Upper lobe of left lung (tissue), 6 donors: ENCODE measurements at regions not wholly inside any gene's neighbourhood (a gene's known extent, or its start where the extent isn't known, plus 50 kb on each side); places are given as distances from the start of the nearest gene placed in this dataset.

Source experiments
- ATAC-seq, 2 donors: fragments of 200-7000 bp; cut with Tn5 transposase; one replicate each; pipeline ENCODE4 v1.9.1; 2022; ENCODE audit warnings: mild to moderate bottlenecking in 2 of 2, moderate library complexity in 2 of 2; ENCODE audit not compliant: low FRiP score in 2 of 2
- DNase-seq, 2 donors: peaks; one replicate each; pipeline ENCODE4 v3.0.0-alpha.2; 2019 to 2020
- H3K27ac ChIP-seq, 4 donors: fragments of 200-600 bp; sonication (generic); one replicate each; pipeline ENCODE4 v1.5.1; 2016 to 2019
- H3K27me3 ChIP-seq, 4 donors: fragments of 200-600 bp; sonication (generic); one replicate each; pipeline ENCODE4 v1.5.1; 2017 to 2019
- H3K36me3 ChIP-seq, 4 donors: fragments of 200-600 bp; sonication (generic); one replicate each; pipeline ENCODE4 v1.5.1; 2016 to 2019
- H3K4me1 ChIP-seq, 4 donors: fragments of 200-600 bp; sonication (generic); one replicate each; pipeline ENCODE4 v1.5.1; 2018 to 2019
- H3K4me3 ChIP-seq, 4 donors: fragments of 200-600 bp; sonication (generic); one replicate each; pipeline ENCODE4 v1.5.1; 2017 to 2019; ENCODE audit warnings: mild to moderate bottlenecking in 2 of 4, moderate library complexity in 1 of 4
- H3K9me3 ChIP-seq, 4 donors: fragments of 200-600 bp; sonication (generic); one replicate each; pipeline ENCODE4 v1.5.1; 2018 to 2019
- EP300 ChIP-seq, 4 donors: sonication (generic); formaldehyde crosslinking; IDR thresholded peaks; one replicate each; pipeline ENCODE4 v1.5.1; 2017; ENCODE audit warnings: antibody characterized with exemption in 4 of 4, control low read depth in 2 of 4
- POLR2A ChIP-seq, 4 donors: fragments of 450-650 bp; IDR thresholded peaks; one replicate each; pipeline ENCODE4 v1.5.1; 2016 to 2017; ENCODE audit warnings: antibody characterized with exemption in 4 of 4, mild to moderate bottlenecking in 2 of 4
- POLR2AphosphoS5 ChIP-seq, 2 donors: sonication (generic); formaldehyde crosslinking; IDR thresholded peaks; one replicate each; pipeline ENCODE4 v1.5.1; 2017; ENCODE audit warnings: antibody characterized with exemption in 2 of 2
- WGBS, 2 donors: methylation state at CpG; one replicate each; pipeline ENCODE4 v1.1.5; 2017 to 2018; 5-methylcytosine and 5-hydroxymethylcytosine counted together
- TF ChIP-seq, protein P1 (sequence below), 6 experiments: fragments of 450-650 bp in 4 of 6; fragments of 200-600 bp in 2 of 6; sonication (generic) in 2 of 6; IDR thresholded peaks; one replicate each; pipeline ENCODE4 v1.5.1; 2016 to 2019; ENCODE audit warnings: antibody characterized with exemption in 6 of 6
- donor health status: DM: no; HTN: no; CAD: no; lungs with moderate emphysema.
- donor health status: DM: no; HTN: yes; CAD: no; lungs with severe emphysema.

DNA sequence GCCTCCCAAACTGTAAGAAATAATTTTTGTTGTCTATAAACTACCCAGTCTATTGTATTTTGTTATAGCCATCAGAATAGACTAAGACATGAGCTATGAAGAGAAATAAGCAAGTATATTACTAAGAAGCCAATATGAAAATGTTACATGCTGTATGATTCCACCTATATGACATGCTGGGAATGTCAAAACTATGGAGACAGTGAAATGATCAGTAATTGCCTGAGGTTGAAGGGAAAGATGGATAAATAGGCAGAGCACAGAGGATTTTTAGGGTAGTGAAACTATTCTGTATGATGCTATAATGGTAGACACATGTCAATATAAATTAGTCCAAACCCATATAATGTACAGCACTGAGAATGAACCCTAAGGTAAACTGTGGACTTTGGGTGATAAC is 261.3 kb upstream of the PCDH15 start:
- H3K36me3 ChIP-seq, result no peaks in the 10 kb centered on the region
- no peak for ATAC-seq
- no peaks in the 10 kb centered on the region for H3K4me1 ChIP-seq
- no peak overlapping the region for H3K4me3 ChIP-seq
- H3K27ac ChIP-seq, result no peak overlapping the region
- DNase-seq, result no peak
- no peaks in the 10 kb centered on the region for H3K27me3 ChIP-seq
- no peak for TF ChIP-seq POLR2A (IDR thresholded peaks at IDR 0.05)
- TF ChIP-seq, protein P1, sequence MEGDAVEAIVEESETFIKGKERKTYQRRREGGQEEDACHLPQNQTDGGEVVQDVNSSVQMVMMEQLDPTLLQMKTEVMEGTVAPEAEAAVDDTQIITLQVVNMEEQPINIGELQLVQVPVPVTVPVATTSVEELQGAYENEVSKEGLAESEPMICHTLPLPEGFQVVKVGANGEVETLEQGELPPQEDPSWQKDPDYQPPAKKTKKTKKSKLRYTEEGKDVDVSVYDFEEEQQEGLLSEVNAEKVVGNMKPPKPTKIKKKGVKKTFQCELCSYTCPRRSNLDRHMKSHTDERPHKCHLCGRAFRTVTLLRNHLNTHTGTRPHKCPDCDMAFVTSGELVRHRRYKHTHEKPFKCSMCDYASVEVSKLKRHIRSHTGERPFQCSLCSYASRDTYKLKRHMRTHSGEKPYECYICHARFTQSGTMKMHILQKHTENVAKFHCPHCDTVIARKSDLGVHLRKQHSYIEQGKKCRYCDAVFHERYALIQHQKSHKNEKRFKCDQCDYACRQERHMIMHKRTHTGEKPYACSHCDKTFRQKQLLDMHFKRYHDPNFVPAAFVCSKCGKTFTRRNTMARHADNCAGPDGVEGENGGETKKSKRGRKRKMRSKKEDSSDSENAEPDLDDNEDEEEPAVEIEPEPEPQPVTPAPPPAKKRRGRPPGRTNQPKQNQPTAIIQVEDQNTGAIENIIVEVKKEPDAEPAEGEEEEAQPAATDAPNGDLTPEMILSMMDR (IDR thresholded peaks at IDR 0.05), result no peak
- TF ChIP-seq POLR2AphosphoS5 (IDR thresholded peaks at IDR 0.05), result no peak
- no peak for TF ChIP-seq EP300 (IDR thresholded peaks at IDR 0.05)
- no peaks in the 10 kb centered on the region for H3K9me3 ChIP-seq

DNA sequence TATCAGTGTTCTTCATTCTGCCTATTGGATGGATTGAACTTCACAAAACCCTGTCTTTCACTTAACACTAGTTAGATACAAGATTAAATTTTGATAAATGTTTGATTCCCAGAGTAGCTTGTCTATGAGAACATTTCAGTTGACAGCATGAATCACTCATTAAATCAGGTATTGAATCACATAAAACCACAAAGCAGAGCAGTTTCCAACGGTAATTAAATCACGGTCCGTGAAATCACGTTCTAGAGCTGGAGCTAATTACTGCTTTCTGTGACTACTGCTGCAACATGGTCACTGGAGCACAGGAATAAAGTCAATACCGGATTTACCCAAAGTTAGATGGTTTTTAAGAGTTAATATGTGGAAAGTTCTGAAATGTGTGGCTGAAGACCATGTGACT is 257.8 kb upstream of the PCDH15 start:
- Histone ChIP-seq H3K27ac (no peak overlapping the region), H3K27me3 (no peaks in the 10 kb centered on the region), H3K4me1 (no peaks in the 10 kb centered on the region), H3K9me3 (no peaks in the 10 kb centered on the region), H3K4me3 (no peak overlapping the region), H3K36me3 (no peaks in the 10 kb centered on the region)
- no peak for TF ChIP-seq POLR2A (IDR thresholded peaks at IDR 0.05)
- TF ChIP-seq EP300 (IDR thresholded peaks at IDR 0.05), result no peak
- TF ChIP-seq POLR2AphosphoS5 (IDR thresholded peaks at IDR 0.05), result no peak
- TF ChIP-seq, protein P1 (IDR thresholded peaks at IDR 0.05), result no peak
- 86 to 88% methylated on average over 5 of the region's 5 CpGs for WGBS, 2 donors
- DNase-seq (no peak), ATAC-seq (no peak)

DNA sequence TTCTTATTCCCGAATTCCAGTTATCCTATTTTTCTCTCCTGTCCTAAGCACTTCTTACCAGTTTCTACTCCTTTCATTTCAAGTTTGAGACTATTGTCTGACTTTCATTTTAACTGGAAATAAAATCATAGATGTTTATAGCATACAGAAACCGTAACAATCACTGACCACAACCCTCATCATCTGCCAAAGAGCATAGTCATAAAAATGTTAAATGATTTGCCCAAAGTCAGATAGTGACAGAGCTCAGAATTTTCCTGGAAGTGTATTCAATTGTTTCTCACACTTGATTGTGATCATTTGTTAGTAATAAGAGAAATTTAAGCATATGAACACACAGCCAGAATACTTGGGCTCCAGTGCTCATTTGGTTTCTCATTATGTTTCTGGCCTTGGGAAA is 250.5 kb upstream of the PCDH15 start:
- WGBS, 2 donors, result 79 to 86% methylated on average over 2 of the region's 2 CpGs
- H3K27me3 ChIP-seq, result no peaks in the 10 kb centered on the region
- H3K36me3 ChIP-seq, result no peaks in the 10 kb centered on the region
- H3K4me1 ChIP-seq, result no peaks in the 10 kb centered on the region
- H3K9me3 ChIP-seq, result no peaks in the 10 kb centered on the region
- ATAC-seq (no peak), DNase-seq (no peak)
- no peak overlapping the region for H3K27ac ChIP-seq
- TF ChIP-seq, protein P1 (IDR thresholded peaks at IDR 0.05), result no peak
- TF ChIP-seq EP300 (IDR thresholded peaks at IDR 0.05), result no peak
- no peak for TF ChIP-seq POLR2AphosphoS5 (IDR thresholded peaks at IDR 0.05)
- TF ChIP-seq POLR2A (IDR thresholded peaks at IDR 0.05), result no peak
- no peak overlapping the region for H3K4me3 ChIP-seq

DNA sequence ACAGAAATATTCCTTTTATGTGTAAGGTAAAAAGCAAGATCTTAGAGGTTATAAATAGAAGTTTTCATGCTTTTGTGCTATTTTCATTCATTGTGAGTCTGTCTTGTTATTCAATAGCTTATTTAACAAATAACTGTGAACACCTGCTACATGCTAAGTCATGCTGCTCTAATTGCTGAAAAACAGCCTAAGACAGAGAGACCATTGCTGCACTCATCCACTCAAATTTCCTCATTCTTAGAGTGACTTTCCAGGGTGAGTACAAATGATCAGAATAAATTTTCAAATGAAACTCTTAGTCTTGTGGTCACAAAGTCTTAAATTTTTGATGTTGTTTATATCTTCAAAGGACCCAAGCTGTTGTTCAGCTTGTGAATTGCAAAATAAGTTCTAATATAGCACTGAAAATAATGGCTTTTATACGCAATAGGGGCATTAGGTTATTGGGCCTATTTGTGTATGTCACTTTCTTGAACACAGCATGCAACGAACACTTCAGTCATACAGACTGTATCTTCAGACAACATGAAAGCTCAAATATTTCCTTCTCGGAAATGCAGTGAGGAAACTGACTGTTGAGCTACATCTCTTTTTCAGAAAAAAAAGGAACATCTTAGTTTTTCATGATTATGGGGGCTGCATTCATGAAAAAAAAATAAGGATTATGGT is 247.9 kb upstream of the PCDH15 start:
- no peak for ATAC-seq
- TF ChIP-seq, protein P1 (IDR thresholded peaks at IDR 0.05), result no peak
- TF ChIP-seq EP300 (IDR thresholded peaks at IDR 0.05), result no peak
- TF ChIP-seq POLR2A (IDR thresholded peaks at IDR 0.05), result no peak
- no peak for TF ChIP-seq POLR2AphosphoS5 (IDR thresholded peaks at IDR 0.05)
- no peaks in the 10 kb centered on the region for H3K36me3 ChIP-seq
- no peak overlapping the region for H3K4me3 ChIP-seq
- WGBS, 2 donors, result 48 to 59% methylated on average over 3 of the region's 3 CpGs
- no peaks in the 10 kb centered on the region for H3K4me1 ChIP-seq
- H3K27me3 ChIP-seq, result no peaks in the 10 kb centered on the region
- DNase-seq, result no peak
- no peak overlapping the region for H3K27ac ChIP-seq
- no peaks in the 10 kb centered on the region for H3K9me3 ChIP-seq

DNA sequence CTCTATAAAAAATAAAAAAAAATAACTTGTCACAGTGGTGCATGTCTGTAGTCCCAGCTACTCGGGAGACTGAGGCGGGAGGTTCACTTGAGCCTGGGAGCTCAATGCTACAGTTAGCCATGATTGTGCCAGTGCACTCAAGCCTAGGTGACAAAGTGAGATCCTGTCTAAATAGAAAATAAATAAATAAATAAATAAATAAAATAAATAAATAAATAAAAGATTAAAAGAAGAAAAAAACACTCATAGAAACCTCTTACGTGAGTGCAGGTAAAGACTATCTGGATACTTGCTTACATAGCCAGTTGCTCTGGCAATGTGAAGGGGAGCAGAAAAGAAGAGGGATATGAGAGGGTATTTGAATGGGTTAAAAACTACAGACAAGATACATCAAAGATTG is 242.5 kb upstream of the PCDH15 start:
- 89 to 93% methylated on average over 3 of the region's 3 CpGs for WGBS, 2 donors
- ATAC-seq, result no peak

More for the DNA sequence above, 242.5 kb upstream of the PCDH15 start:
- no peaks in the 10 kb centered on the region for H3K9me3 ChIP-seq
- no peaks in the 10 kb centered on the region for H3K36me3 ChIP-seq
- no peak for TF ChIP-seq POLR2A (IDR thresholded peaks at IDR 0.05)
- no peak for TF ChIP-seq EP300 (IDR thresholded peaks at IDR 0.05)
- TF ChIP-seq, protein P1 (IDR thresholded peaks at IDR 0.05), result no peak
- no peak for TF ChIP-seq POLR2AphosphoS5 (IDR thresholded peaks at IDR 0.05)
- no peaks in the 10 kb centered on the region for H3K27me3 ChIP-seq
- no peaks in the 10 kb centered on the region for H3K4me1 ChIP-seq
- H3K4me3 ChIP-seq, result no peak overlapping the region
- H3K27ac ChIP-seq, result no peak overlapping the region
- DNase-seq, result no peak
